Hepatocyte (in vitro differentiated cells): ENCODE measurements at regions not wholly inside any gene's neighbourhood (a gene's known extent, or its start where the extent isn't known, plus 50 kb on each side); places are given as distances from the start of the nearest gene placed in this dataset.

ENCODE experiments used
- DNase-seq: peaks from one replicate; pipeline ENCODE4 v3.0.0-alpha.2; 2016; ENCODE audit warnings: low spot score
- H2AFZ ChIP-seq: fragments of 200-600 bp; sonication (generic); 2 replicates; pipeline ENCODE4 v1.6.0; 2016; ENCODE audit warnings: antibody characterized with exemption, mild to moderate bottlenecking
- H3K27ac ChIP-seq: fragments of 200-600 bp; sonication (generic); 2 replicates; pipeline ENCODE4 v1.5.1; 2016; ENCODE audit warnings: mild to moderate bottlenecking
- H3K27me3 ChIP-seq: fragments of 200-600 bp; sonication (generic); 2 replicates; pipeline ENCODE4 v1.6.1; 2016
- H3K36me3 ChIP-seq: fragments of 200-600 bp; sonication (generic); replicated peaks from 2 replicates; pipeline ENCODE4 v1.5.1; 2016; ENCODE audit warnings: low read depth; ENCODE audit not compliant: insufficient read depth
- H3K4me1 ChIP-seq: fragments of 200-600 bp; sonication (generic); 2 replicates; pipeline ENCODE4 v1.5.1; 2016; ENCODE audit warnings: mild to moderate bottlenecking, moderate library complexity; ENCODE audit not compliant: insufficient read depth
- H3K4me2 ChIP-seq: fragments of 200-600 bp; sonication (generic); 2 replicates; pipeline ENCODE4 v1.6.0; 2016
- H3K4me3 ChIP-seq: fragments of 200-600 bp; sonication (generic); 2 replicates; pipeline ENCODE4 v1.5.1; 2016; ENCODE audit warnings: mild to moderate bottlenecking
- H3K79me2 ChIP-seq: fragments of 200-600 bp; sonication (generic); 2 replicates; pipeline ENCODE4 v1.6.0; 2017; ENCODE audit warnings: mild to moderate bottlenecking
- H3K9me2 ChIP-seq: fragments of 200-600 bp; sonication (generic); replicated peaks from 2 replicates; pipeline ENCODE4 v1.6.0; 2017; ENCODE audit warnings: mild to moderate bottlenecking; ENCODE audit not compliant: insufficient read depth
- H3K9me3 ChIP-seq: fragments of 200-600 bp; sonication (generic); 2 replicates; pipeline ENCODE4 v1.5.1; 2016; ENCODE audit warnings: low read depth, mild to moderate bottlenecking
- H4K20me1 ChIP-seq: fragments of 200-600 bp; sonication (generic); 2 replicates; pipeline ENCODE4 v1.6.0; 2016; ENCODE audit warnings: mild to moderate bottlenecking; ENCODE audit not compliant: insufficient read depth, poor library complexity, severe bottlenecking
- CTCF ChIP-seq: fragments of 200-600 bp; sonication (generic); IDR thresholded peaks from 2 replicates; pipeline ENCODE4 v1.5.1; 2016; ENCODE audit warnings: antibody characterized with exemption, mild to moderate bottlenecking; ENCODE audit not compliant: poor library complexity
- EZH2 ChIP-seq: fragments of 200-600 bp; sonication (generic); IDR thresholded peaks from 2 replicates; pipeline ENCODE4 v1.6.1; 2016; ENCODE audit warnings: antibody characterized with exemption, mild to moderate bottlenecking, borderline replicate concordance
- EZH2phosphoT487 ChIP-seq: fragments of 200-600 bp; sonication (generic); IDR thresholded peaks from one replicate; pipeline ENCODE4 v1.6.1; 2018; ENCODE audit warnings: antibody characterized with exemption, mild to moderate bottlenecking, low read depth, moderate library complexity; ENCODE audit not compliant: unreplicated experiment, severe bottlenecking
- WGBS: methylation state at CpG from one replicate; pipeline ENCODE4 v1.1.6; 2016; ENCODE audit warnings: low lambda C conversion rate; ENCODE audit errors: missing lambda C conversion rate; 5-methylcytosine and 5-hydroxymethylcytosine counted together

- Histone ChIP-seq H3K9me3 (no peaks in the 10 kb centered on the region), H3K27ac (no peak overlapping the region), H3K9me2 (no peaks in the 10 kb centered on the region), H3K36me3 (no peaks in the 10 kb centered on the region), H3K4me1 (no peaks in the 10 kb centered on the region), H4K20me1 (no peaks in the 10 kb centered on the region), H3K4me3 (no peak overlapping the region), H2AFZ (no peak overlapping the region), H3K27me3 (no peaks in the 10 kb centered on the region), H3K4me2 (no peak overlapping the region), H3K79me2 (no peaks in the 10 kb centered on the region)
- DNase-seq = no peak
- TF ChIP-seq CTCF = no peak
- TF ChIP-seq EZH2 = no peak
- TF ChIP-seq EZH2phosphoT487 = no peak
- WGBS = 80% methylated on average over 5 of the region's 5 CpGs
Measured at GRCh38 chr5:38765399-38765861, 80.4 kb upstream of the OSMR start.

- Histone ChIP-seq H4K20me1 (no peaks in the 10 kb centered on the region), H3K9me2 (no peaks in the 10 kb centered on the region), H3K9me3 (no peaks in the 10 kb centered on the region), H2AFZ (no peak overlapping the region), H3K27me3 (no peaks in the 10 kb centered on the region), H3K4me2 (no peak overlapping the region), H3K4me1 (no peaks in the 10 kb centered on the region), H3K4me3 (no peak overlapping the region), H3K27ac (no peak overlapping the region), H3K79me2 (no peaks in the 10 kb centered on the region), H3K36me3 (no peaks in the 10 kb centered on the region)
- DNase-seq = no peak
- TF ChIP-seq CTCF = no peak
- no peak for TF ChIP-seq EZH2phosphoT487
- TF ChIP-seq EZH2 = no peak
- WGBS = 85% methylated on average over 2 of the region's 2 CpGs
Measured at GRCh38 chr5:38766151-38766550, 79.7 kb upstream of the OSMR start.

- Histone ChIP-seq H2AFZ (no peak overlapping the region), H3K9me3 (no peaks in the 10 kb centered on the region), H3K27me3 (no peaks in the 10 kb centered on the region), H3K4me3 (no peak overlapping the region), H3K36me3 (no peaks in the 10 kb centered on the region), H3K79me2 (no peaks in the 10 kb centered on the region), H3K4me1 (no peaks in the 10 kb centered on the region), H4K20me1 (no peaks in the 10 kb centered on the region), H3K9me2 (no peaks in the 10 kb centered on the region), H3K4me2 (no peak overlapping the region), H3K27ac (no peak overlapping the region)
- TF ChIP-seq CTCF (no peak), EZH2phosphoT487 (no peak), EZH2 (no peak)
- no peak for DNase-seq
- WGBS = 87% methylated on average over 9 of the region's 9 CpGs
Measured at GRCh38 chr5:38768412-38769211, 77.2 kb upstream of the OSMR start.
